ENCODE measurements at regions not wholly inside any gene's neighbourhood (a gene's known extent, or its start where the extent isn't known, plus 50 kb on each side); places are given as distances from the start of the nearest gene placed in this dataset.

DNA sequence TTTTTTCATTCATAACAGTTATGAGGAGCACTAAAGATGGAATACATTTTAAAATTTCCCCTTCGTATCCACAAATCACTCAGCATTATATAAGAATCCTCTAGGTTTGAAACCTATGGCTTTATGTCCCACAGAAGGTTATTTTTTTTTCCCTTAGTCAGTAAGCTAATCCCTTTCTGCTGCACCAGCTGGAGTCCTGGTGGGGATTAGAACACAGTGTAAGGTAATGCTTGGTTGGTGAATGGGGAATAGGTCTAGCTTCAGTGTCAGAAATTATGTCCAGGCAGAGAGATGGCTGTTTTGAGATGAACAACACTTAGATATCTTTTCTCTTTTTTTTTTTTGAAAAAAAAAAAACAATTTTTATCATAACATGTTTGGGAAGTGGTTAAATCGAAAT is 116.6 kb downstream of the RASGEF1B start:
- TF ChIP-seq, protein P1, sequence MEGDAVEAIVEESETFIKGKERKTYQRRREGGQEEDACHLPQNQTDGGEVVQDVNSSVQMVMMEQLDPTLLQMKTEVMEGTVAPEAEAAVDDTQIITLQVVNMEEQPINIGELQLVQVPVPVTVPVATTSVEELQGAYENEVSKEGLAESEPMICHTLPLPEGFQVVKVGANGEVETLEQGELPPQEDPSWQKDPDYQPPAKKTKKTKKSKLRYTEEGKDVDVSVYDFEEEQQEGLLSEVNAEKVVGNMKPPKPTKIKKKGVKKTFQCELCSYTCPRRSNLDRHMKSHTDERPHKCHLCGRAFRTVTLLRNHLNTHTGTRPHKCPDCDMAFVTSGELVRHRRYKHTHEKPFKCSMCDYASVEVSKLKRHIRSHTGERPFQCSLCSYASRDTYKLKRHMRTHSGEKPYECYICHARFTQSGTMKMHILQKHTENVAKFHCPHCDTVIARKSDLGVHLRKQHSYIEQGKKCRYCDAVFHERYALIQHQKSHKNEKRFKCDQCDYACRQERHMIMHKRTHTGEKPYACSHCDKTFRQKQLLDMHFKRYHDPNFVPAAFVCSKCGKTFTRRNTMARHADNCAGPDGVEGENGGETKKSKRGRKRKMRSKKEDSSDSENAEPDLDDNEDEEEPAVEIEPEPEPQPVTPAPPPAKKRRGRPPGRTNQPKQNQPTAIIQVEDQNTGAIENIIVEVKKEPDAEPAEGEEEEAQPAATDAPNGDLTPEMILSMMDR (IDR thresholded peaks at IDR 0.05) = no peak
- no peak for TF ChIP-seq POLR2A (IDR thresholded peaks at IDR 0.05)

Data from thyroid gland (tissue), 4 donors.